Mesodermal cell (in vitro differentiated cells): ENCODE measurements at regions not wholly inside any gene's neighbourhood (a gene's known extent, or its start where the extent isn't known, plus 50 kb on each side); places are given as distances from the start of the nearest gene placed in this dataset.

Experiments
- H3K27ac ChIP-seq: 2 replicates; pipeline ENCODE4 v1.7.0; 2013; ENCODE audit warnings: mild to moderate bottlenecking, low read depth, low read length, moderate library complexity; ENCODE audit not compliant: severe bottlenecking
- H3K36me3 ChIP-seq: 2 replicates; pipeline ENCODE4 v1.7.1; 2013; ENCODE audit warnings: mild to moderate bottlenecking, low read length, moderate library complexity; ENCODE audit not compliant: control insufficient read depth, insufficient read depth
- H3K4me1 ChIP-seq: one replicate; pipeline ENCODE4 v1.7.1; 2013; ENCODE audit warnings: mild to moderate bottlenecking, low read length; ENCODE audit not compliant: insufficient read depth, control insufficient read depth, poor library complexity, severe bottlenecking
- H3K4me3 ChIP-seq: 2 replicates; pipeline ENCODE4 v1.7.0; 2013; ENCODE audit warnings: low read length, control low read depth, mild to moderate bottlenecking; ENCODE audit not compliant: insufficient read depth, poor library complexity, severe bottlenecking; ENCODE audit errors: extremely low read depth
- H3K9me3 ChIP-seq: 2 replicates; pipeline ENCODE4 v1.7.1; 2013; ENCODE audit warnings: mild to moderate bottlenecking, low read length, moderate library complexity; ENCODE audit not compliant: control insufficient read depth
- WGBS, 2 experiments: methylation state at CpG; one replicate each; pipeline ENCODE4 v1.1.5; 2013; ENCODE audit warnings: missing lambda C conversion rate in 2 of 2; ENCODE audit not compliant: insufficient coverage in 2 of 2; 5-methylcytosine and 5-hydroxymethylcytosine counted together

DNA sequence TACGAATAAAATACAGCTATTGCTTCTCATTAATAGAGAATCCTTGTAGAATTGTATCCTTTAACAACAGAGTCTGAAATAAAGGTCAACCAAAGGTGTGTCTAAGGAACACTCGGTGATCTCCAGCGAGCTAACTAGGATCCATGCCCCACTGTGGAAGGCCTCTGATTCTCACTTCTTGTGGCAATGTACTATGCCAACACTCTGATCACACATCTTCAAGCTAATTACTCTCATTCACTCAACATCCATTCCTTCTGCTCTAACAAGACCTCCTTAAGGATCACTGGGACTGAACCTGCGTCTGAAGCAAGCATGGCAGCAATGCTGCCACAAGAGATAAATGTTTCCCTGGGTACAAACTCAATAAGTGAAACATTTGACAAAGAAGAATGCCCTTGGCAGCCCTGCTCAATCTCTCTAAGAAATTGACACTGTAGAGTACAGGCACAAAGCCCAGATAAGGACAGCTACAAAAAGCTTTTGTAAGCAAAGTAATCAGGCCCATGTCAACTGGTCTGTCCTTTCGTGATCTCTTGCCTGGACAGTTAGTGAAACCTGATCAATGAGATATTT is 74.6 kb upstream of the PARD3B start:
- H3K36me3 ChIP-seq = no peaks in the 10 kb centered on the region
- no peak overlapping the region for H3K27ac ChIP-seq
- no peaks in the 10 kb centered on the region for H3K4me1 ChIP-seq
- 88 to 97% methylated on average over 3 to 4 of the region's 5 CpGs for WGBS, 2 experiments
- no peaks in the 10 kb centered on the region for H3K9me3 ChIP-seq
- no peak overlapping the region for H3K4me3 ChIP-seq

DNA sequence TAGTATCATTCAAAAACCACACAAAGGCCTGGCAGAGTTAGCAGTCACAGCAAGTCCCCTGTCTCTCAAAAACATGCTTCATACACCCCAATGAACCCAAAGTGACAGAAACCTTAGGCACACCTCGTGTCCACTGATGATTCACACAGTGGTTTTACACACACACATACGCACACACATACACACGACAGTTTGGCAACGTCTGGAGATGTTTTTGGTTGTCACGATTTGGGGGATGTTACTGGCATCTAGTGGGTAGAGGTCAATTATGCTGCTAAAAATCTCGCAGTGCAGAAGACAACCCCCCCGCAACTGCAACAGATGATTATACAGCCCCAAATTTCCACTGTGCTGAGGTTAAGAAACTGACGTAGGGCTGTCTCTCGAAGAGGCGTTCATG is 72.9 kb upstream of the PARD3B start:
- Histone ChIP-seq H3K4me3 (no peak overlapping the region), H3K4me1 (no peaks in the 10 kb centered on the region), H3K9me3 (no peaks in the 10 kb centered on the region), H3K36me3 (no peaks in the 10 kb centered on the region), H3K27ac (no peak overlapping the region)
- WGBS, 2 experiments = 84 to 93% methylated on average over 3 to 5 of the region's 10 CpGs

DNA sequence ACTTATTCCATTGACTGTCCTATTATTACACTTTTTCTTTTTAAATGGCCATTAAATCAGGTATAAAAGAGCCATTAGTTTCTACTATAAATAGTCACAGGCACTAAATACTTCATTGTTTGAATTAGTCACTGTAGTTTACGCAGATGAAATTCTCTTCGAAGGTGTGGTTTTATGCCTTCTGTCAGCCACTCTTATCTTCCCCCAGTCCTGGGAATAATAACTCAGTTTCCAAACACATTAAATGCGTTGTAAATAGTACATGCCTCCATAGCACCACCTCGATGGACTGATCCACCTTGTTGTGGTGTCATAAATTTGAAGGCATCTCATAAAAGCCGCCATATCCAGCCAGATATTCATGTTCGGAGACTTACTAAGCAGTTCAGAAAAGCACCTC is 72.1 kb upstream of the PARD3B start:
- WGBS, 2 experiments = 90 to 96% methylated on average over 3 to 4 of the region's 6 CpGs
- H3K9me3 ChIP-seq = no peaks in the 10 kb centered on the region
- no peaks in the 10 kb centered on the region for H3K4me1 ChIP-seq
- no peaks in the 10 kb centered on the region for H3K36me3 ChIP-seq
- no peak overlapping the region for H3K27ac ChIP-seq
- no peak overlapping the region for H3K4me3 ChIP-seq

DNA sequence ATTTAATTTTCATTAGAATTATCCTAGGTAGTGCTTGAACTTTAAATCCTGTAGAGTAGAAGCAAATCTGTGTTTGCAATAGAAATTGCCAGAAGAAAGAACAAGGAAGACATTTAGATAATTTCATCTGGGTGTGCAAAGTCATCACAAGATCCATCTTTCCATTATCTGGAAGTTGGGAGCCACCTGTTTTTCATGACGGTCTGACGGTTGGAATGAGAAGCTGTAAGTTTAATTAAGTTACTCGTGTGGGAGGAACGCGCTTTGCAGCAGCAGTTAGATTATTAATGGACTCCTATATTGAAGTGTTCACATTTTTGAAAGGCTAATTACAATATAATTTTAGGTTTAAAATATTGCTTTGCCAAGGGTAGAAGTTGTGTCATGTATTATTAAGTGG is 69.9 kb upstream of the PARD3B start:
- Histone ChIP-seq H3K27ac (no peak overlapping the region), H3K36me3 (no peaks in the 10 kb centered on the region), H3K4me3 (no peak overlapping the region), H3K9me3 (no peaks in the 10 kb centered on the region), H3K4me1 (peaks cover 12% of the 10 kb centered on the region)
- WGBS, 2 experiments = 92% methylated on average over 3 of the region's 5 CpGs; no CpG with 5 or more reads in 1 of the 2 experiments

DNA sequence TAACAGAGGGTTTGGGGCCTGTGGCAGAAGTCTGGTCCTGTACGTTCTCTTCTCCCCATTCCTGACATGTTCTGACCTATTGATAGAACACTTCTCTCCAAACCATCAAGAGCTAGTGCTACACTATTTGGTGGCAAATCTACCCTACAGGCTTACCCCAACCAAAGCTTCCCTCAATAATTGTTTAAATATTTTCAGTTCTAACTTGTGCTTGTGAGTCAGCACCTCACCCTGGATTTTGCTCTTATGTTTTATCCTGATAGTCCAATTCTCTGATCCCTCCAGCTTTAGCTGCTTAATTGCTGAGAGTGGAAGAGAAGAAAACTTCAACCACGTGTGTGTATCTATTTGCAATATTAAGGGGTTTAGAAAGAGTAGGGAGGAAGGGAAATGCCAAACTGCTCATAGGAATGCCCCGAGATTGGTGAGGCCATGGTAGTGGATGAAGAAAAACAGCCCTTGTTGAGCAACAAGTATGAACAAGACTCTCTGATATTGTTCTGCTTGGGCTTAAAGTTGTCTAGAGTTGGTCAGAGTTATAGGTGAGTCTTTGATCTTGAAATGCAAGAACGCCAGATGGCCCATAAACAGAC is 67.8 kb upstream of the PARD3B start:
- Histone ChIP-seq H3K4me3 (no peak overlapping the region), H3K36me3 (no peaks in the 10 kb centered on the region), H3K9me3 (no peaks in the 10 kb centered on the region), H3K27ac (no peak overlapping the region), H3K4me1 (peaks cover 12% of the 10 kb centered on the region)
- WGBS, 2 experiments = 86 to 90% methylated on average over 3 to 4 of the region's 4 CpGs

DNA sequence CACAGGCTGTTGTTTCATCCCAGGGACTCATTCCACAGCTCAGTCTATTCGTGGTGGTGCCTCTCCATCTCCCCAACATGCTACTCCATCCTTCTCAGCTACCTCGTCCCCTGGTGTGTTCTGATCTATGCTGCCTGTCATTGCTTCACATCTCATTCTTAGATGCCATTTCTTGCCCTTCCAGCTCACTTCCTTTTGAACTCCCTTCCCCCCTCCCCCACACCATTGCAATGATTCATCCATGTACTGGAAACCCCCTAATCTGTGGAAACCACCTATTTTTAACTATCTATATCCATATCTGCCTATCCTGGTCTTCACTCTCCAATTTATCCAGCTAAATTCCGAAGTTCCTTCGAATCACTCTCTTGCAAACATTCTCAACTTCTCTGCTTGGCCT is 65.7 kb upstream of the PARD3B start:
- no peak overlapping the region for H3K4me3 ChIP-seq
- H3K36me3 ChIP-seq = no peaks in the 10 kb centered on the region
- H3K27ac ChIP-seq = no peak overlapping the region
- no peaks in the 10 kb centered on the region for H3K9me3 ChIP-seq
- 80 to 95% methylated on average over 2 to 4 of the region's 4 CpGs for WGBS, 2 experiments
- peaks cover 12% of the 10 kb centered on the region for H3K4me1 ChIP-seq

DNA sequence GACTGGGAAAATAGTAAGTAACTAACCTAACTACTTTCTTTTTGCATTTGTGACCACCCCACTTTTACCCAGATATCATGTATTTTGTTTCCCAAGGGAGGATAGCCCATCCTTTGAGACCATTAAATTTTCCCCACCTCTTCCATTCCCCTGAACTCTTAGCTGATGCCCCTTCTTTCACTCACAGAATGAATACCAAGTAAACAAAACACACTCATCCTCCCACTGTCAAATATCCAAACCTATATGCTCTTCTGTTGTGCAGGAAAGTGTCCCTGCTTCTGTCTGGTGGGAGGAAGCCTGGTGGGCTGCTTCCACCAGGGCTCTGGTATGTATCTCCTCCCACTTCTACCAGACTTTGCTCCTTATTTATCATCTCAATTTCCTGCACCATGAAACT is 64.6 kb upstream of the PARD3B start:
- Histone ChIP-seq H3K4me1 (peaks cover 12% of the 10 kb centered on the region), H3K9me3 (no peaks in the 10 kb centered on the region), H3K36me3 (no peaks in the 10 kb centered on the region), H3K27ac (no peak overlapping the region), H3K4me3 (no peak overlapping the region)

DNA sequence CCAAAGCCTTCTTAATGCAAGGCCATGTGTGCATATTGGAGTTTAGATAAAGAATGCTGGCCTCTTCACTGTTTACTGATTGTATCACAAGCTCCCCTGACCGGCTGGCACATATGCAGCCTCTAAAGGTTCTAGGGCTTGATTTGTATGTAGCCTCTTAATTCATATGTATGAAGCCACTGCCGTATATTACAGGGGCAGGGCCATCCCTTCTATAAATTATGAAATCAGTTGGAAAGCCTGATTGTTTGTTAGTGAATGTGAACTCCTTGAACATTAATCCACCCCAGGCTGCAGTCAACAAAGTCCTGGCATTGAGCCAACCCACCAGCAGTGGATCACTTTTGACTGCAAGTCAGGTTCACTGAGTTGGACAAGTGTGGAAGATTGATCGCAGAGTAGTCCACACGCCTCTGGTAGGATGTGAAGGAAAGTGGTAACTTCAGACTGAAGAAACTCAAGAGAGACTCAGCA is 61.6 kb upstream of the PARD3B start:
- peaks cover 12% of the 10 kb centered on the region for H3K4me1 ChIP-seq
- H3K27ac ChIP-seq = no peak overlapping the region
- 85 to 91% methylated on average over 2 of the region's 4 CpGs for WGBS, 2 experiments
- no peak overlapping the region for H3K4me3 ChIP-seq
- H3K9me3 ChIP-seq = no peaks in the 10 kb centered on the region
- no peaks in the 10 kb centered on the region for H3K36me3 ChIP-seq

DNA sequence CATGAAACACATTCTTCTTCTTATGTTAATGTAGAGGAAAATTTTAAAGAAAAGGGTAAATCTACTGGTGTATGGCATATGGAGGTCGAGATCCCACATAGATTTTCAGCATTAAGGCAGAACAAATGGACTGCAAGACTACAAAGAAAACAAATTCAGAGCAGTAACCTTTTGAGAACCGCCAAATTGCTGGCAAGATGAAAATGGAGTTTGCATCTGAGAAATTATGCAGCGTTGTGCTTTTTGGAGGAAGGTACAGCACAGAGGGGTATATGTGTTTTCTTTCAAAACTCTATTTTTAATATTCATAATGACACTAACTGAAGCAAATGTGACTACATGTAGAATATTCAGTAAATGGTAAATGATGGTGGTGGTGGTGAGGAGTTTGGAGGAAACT is 59.0 kb upstream of the PARD3B start:
- 82 to 86% methylated on average over 1 to 2 of the region's 3 CpGs for WGBS, 2 experiments
- no peaks in the 10 kb centered on the region for H3K36me3 ChIP-seq
- H3K9me3 ChIP-seq = no peaks in the 10 kb centered on the region
- no peak overlapping the region for H3K4me3 ChIP-seq
- no peak overlapping the region for H3K27ac ChIP-seq
- H3K4me1 ChIP-seq = no peaks in the 10 kb centered on the region

DNA sequence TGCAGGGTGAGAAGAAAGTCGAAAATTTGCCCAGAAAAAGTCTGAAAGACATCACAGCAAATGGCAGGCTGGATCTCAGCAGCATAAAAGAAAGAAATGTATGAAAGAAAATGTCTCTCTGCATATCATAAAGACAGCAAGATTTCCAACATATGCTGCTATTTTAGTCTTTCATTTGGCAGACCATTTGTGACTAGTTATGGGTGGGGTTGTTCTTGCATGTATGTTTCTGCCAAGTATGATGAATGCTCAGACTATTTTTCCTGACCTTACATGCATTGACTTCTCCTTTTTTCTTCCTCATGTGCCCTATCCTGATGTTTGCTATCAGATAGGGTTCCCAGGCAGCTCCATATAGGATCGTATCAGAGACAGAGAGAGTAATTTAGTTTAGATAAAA is 58.5 kb upstream of the PARD3B start:
- H3K4me1 ChIP-seq = no peaks in the 10 kb centered on the region
- no peak overlapping the region for H3K4me3 ChIP-seq
- H3K27ac ChIP-seq = no peak overlapping the region
- no peaks in the 10 kb centered on the region for H3K36me3 ChIP-seq
- WGBS, 2 experiments = 100% methylated on average over 1 of the region's 2 CpGs; no CpG with 5 or more reads in 1 of the 2 experiments
- no peaks in the 10 kb centered on the region for H3K9me3 ChIP-seq

DNA sequence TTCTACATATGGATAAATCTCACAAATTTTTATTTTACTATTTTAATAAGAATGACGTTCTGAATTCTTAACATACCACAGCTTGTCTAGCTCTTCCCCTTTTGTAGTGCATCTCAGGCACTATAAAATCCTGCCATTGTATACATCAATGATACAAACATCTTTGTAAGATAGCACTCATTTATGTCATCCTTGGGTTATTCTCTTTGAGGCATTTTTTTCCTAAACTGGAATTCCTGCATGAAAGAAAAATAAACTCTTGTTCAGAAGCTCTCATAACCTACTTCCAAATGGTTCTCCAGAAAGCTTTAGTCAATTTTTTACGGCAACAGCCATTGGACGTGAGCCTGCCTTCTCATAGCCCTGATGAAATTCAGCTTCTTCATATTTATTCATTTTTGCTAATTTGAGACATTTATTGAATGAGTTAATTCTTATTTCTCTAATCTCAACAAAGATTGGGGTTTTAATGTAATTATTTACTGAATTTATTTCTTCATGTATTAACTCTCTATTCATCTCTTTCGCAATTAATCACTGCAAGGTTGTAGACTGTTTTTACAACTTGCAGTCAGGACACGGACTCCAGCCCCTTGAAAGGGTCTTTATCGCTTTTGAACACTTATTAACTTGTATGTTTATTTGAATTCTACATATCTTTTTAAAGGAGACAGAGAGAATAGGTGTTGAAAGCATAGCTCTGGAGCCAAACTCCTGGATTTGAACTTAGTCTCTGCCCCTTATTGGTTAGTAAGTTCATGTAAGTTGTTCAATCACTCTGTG is 57.6 kb upstream of the PARD3B start:
- Histone ChIP-seq H3K27ac (no peak overlapping the region), H3K4me3 (no peak overlapping the region), H3K4me1 (no peaks in the 10 kb centered on the region), H3K9me3 (no peaks in the 10 kb centered on the region), H3K36me3 (no peaks in the 10 kb centered on the region)
- no CpG with 5 or more reads among the region's 6 CpGs for WGBS, 2 experiments
